ENCODE measurements at regions not wholly inside any gene's neighbourhood (a gene's known extent, or its start where the extent isn't known, plus 50 kb on each side); places are given as distances from the start of the nearest gene placed in this dataset.
A peak's percentile ranks its signal among the peaks of the same experiment; 100 is the strongest.

- no peak for TF ChIP-seq CTCF (IDR thresholded peaks at IDR 0.05)
- Histone ChIP-seq H3K9me3 (no peaks in the 10 kb centered on the region), H3K27ac (no peak overlapping the region), H3K36me3 (no peaks in the 10 kb centered on the region), H3K27me3 (no peaks in the 10 kb centered on the region), H3K4me3 (no peak overlapping the region), H3K4me1 (peaks cover 6% of the 10 kb centered on the region)
- no peak for DNase-seq
- intact Hi-C loops (cut with DNase I), result no loop called here
- ATAC-seq, result no peak
Measured at GRCh38 chr1:222894331-222894730, 79.5 kb downstream of the DISP1 start.

- no peak for DNase-seq
- ATAC-seq, result no peak
- Histone ChIP-seq H3K27me3 (no peaks in the 10 kb centered on the region), H3K36me3 (no peaks in the 10 kb centered on the region), H3K4me1 (peaks cover 6% of the 10 kb centered on the region), H3K4me3 (peak overlapping the region; percentile 40), H3K27ac (peak overlapping the region; percentile 47), H3K9me3 (no peaks in the 10 kb centered on the region)
- intact Hi-C loops (cut with DNase I), result no loop called here
- no peak for TF ChIP-seq CTCF (IDR thresholded peaks at IDR 0.05)
Measured at GRCh38 chr1:222896630-222897526, 82.0 kb downstream of the DISP1 start.

- DNase-seq, result no peak
- intact Hi-C loops (cut with DNase I), result no loop called here
- Histone ChIP-seq H3K4me3 (peak overlapping the region; percentile 40), H3K27ac (peak overlapping the region; percentile 47), H3K4me1 (peaks cover 6% of the 10 kb centered on the region), H3K36me3 (no peaks in the 10 kb centered on the region), H3K9me3 (no peaks in the 10 kb centered on the region), H3K27me3 (no peaks in the 10 kb centered on the region)
- no peak for TF ChIP-seq CTCF (IDR thresholded peaks at IDR 0.05)
- no peak for ATAC-seq
Measured at GRCh38 chr1:222897527-222898190, 82.8 kb downstream of the DISP1 start.

- Histone ChIP-seq H3K4me1 (peaks cover 6% of the 10 kb centered on the region), H3K27me3 (no peaks in the 10 kb centered on the region), H3K27ac (peak overlapping the region; percentile 47), H3K9me3 (no peaks in the 10 kb centered on the region), H3K4me3 (peak overlapping the region; percentile 40), H3K36me3 (no peaks in the 10 kb centered on the region)
- ATAC-seq, result no peak
- no peak for DNase-seq
- no peak for TF ChIP-seq CTCF (IDR thresholded peaks at IDR 0.05)
- intact Hi-C loops (cut with DNase I), result no loop called here
Measured at GRCh38 chr1:222898191-222898527, 83.3 kb downstream of the DISP1 start.

- Histone ChIP-seq H3K9me3 (no peaks in the 10 kb centered on the region), H3K27me3 (no peaks in the 10 kb centered on the region), H3K36me3 (no peaks in the 10 kb centered on the region), H3K4me3 (no peak overlapping the region), H3K4me1 (peaks cover 6% of the 10 kb centered on the region), H3K27ac (no peak overlapping the region)
- TF ChIP-seq CTCF (IDR thresholded peaks at IDR 0.05), result no peak
- DNase-seq (no peak), ATAC-seq (no peak)
- intact Hi-C loops (cut with DNase I), result no loop called here
Measured at GRCh38 chr1:222899471-222899870, 84.6 kb downstream of the DISP1 start.

Data from upper lobe of right lung (tissue), 1 donor.